GM21381 (cell line): ENCODE measurements at regions not wholly inside any gene's neighbourhood (a gene's known extent, or its start where the extent isn't known, plus 50 kb on each side); places are given as distances from the start of the nearest gene placed in this dataset.

Experiments
- ATAC-seq: cut with Tn5 transposase; IDR thresholded peaks from one replicate; pipeline ENCODE4 v1.9.1; 2021; ENCODE audit warnings: mild to moderate bottlenecking, moderate library complexity; ENCODE audit not compliant: unreplicated experiment

DNA sequence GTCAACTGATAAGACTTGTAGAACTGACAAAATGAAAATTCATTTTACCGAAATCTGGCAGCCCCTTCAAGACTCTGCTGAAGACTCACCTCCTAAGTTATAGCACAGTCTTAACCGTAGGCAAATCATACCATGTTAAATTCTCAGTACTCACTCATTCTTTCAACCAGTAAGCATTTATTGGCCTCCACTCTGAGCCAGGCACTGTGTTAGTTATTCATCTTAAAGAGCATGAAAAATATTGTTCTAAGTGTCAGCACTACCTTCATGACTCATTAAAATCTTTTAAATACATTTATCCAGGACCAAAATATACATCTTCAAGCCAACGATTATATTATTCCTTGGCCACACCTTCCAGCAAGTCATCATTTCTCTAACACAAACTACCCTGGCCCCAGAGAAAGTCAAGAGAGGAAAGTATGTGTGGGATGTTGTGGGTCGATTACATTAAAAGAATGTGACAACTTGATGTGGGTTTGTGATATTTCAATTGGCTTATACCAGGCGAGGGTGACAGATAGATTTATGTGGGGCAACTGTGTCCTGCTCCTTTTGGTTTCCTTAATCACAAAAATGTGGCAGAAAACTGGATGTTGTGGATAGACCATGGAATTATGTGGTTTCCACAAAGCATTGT, 55.0 kb downstream of the TMEM30B start:
- no peak for ATAC-seq

- no peak for ATAC-seq
Observed at GRCh38 chr14:61225344-61225743, 55.8 kb downstream of the TMEM30B start.

GRCh38 chr14:61223552-61223951, 57.6 kb downstream of the TMEM30B start:
- ATAC-seq, result no peak

- no peak for ATAC-seq
Observed at GRCh38 chr14:61222388-61222787, 58.8 kb downstream of the TMEM30B start.

DNA sequence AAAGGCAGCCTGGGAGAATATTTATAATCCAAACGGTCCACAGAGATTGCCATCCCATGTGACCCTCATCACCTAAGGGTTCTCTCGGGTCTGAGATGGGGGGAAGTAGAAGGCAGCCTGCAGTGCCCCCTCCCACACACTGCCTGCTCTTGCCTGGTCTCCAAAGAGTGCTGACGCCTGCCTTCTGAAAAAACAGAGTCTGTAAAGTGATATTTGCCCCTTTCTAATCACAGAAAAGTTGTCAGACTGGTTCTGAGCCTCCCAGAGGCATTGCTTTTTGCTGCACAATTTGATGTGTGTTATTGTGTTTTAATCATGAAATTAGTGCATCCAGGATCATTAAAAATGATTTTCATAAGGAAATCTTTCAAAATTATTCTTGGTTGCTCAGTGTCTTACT, 59.2 kb downstream of the TMEM30B start:
- no peak for ATAC-seq

- no peak for ATAC-seq
Observed at GRCh38 chr14:61219673-61220072, 61.5 kb downstream of the TMEM30B start.

- ATAC-seq, result no peak
Observed at GRCh38 chr14:61219256-61219655, 61.9 kb downstream of the TMEM30B start.

- no peak for ATAC-seq
Observed at GRCh38 chr14:61218767-61219166, 62.4 kb downstream of the TMEM30B start.

- ATAC-seq, result no peak
Observed at GRCh38 chr14:61218157-61218556, 63.0 kb downstream of the TMEM30B start.

DNA sequence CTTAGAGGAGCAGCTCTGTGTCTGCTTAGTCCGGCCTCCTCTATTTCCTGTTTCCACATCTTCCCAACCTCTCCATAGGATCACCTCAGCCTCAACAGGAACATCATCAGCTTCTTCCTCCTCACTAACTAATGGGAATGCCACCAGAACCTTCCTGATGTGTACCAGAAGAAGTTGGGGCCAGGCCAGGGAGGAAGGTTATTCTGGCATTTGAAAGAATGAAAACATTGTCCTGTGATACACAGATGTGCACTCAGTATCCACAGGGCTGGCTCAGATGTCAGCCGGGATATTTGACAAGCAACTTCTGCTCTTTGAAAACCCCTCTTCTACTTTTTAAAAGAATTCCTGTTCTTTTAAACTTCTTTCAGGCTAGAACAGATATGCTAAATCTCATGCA, 63.6 kb downstream of the TMEM30B start:
- ATAC-seq, result no peak

GRCh38 chr14:61215222-61216020, 65.7 kb downstream of the TMEM30B start:
- no peak for ATAC-seq

DNA sequence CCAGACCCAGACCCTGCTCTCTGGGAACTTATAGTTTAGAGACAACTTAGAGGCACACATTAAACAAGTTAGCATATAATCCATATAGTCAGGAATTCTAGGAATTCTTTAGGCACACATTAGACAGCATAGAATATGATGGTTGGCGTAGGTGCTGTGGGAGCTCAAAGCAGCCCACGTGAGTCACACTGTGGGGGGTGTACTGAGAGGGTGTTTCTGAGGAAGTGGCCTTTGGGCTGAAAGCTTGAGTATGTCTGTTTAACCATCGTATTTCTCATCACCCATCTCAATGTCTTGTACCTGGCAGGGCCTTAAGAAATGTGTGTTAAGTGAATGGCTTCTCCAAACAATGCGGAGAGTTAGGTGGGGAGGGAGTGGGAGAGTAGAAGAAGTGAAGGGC, 67.2 kb downstream of the TMEM30B start:
- no peak for ATAC-seq

GRCh38 chr14:61213191-61213621, 67.9 kb downstream of the TMEM30B start:
- ATAC-seq, result no peak

DNA sequence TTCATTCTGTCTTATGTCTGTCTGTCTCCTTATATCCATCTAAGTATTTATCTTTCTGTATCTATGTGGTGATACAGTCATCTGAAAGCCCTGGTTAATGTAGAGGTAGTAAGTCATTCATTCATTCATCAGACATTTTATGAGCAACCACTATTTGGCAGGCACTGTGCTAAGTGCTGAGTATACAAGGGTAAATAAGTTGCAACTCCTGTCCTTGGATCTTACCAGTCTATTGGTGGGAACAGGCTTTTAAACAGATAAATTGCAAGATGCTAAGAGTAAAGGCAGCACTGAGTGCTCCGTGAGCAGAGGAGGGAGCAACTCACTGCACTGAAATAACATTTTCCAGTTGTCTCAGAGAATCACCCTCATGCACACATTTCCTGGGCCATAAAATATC, 68.6 kb downstream of the TMEM30B start:
- no peak for ATAC-seq

GRCh38 chr14:61211476-61212255, 69.5 kb downstream of the TMEM30B start:
- no peak for ATAC-seq

GRCh38 chr14:61203081-61203753, 77.9 kb downstream of the TMEM30B start:
- no peak for ATAC-seq

GRCh38 chr14:61202124-61202523, 79.0 kb downstream of the TMEM30B start:
- no peak for ATAC-seq

GRCh38 chr14:61201171-61201570, 80.0 kb downstream of the TMEM30B start:
- ATAC-seq, result no peak

DNA sequence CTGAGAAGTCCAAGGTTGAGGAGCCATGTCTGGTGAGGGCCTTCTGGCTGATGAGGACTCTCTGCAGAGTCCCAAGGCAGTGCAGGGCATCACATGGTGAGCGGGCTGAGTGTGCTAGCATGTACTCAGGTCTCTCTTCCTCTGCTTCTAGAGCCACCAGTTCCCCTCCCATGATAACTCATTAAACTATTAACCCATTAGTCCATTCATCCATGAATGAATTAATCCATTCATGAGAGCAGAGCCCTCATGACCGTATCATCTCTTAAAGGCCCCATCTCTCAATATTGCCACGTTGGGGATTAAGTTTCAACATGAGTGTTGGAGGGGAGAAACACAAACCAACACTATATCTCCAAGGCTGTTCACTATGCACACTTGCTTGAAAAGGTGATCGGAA, 83.7 kb downstream of the TMEM30B start:
- ATAC-seq, result no peak

GRCh38 chr14:61196792-61197191, 84.3 kb downstream of the TMEM30B start:
- no peak for ATAC-seq

- ATAC-seq, result no peak
Observed at GRCh38 chr14:61196034-61196433, 85.1 kb downstream of the TMEM30B start.
